SH-SY5Y (cell line): ENCODE measurements at regions not wholly inside any gene's neighbourhood (a gene's known extent, or its start where the extent isn't known, plus 50 kb on each side); places are given as distances from the start of the nearest gene placed in this dataset.

Experiments used
- GATA2 ChIP-seq: IDR thresholded peaks from 2 replicates; pipeline ENCODE4 v1.6.1; 2011; ENCODE audit warnings: mild to moderate bottlenecking, low read depth, low read length
- GATA3 ChIP-seq: IDR thresholded peaks from 2 replicates; pipeline ENCODE4 v1.6.1; 2011; ENCODE audit warnings: low read depth, mild to moderate bottlenecking, low read length, moderate library complexity

GRCh38 chr9:100774326-100774725, 196.4 kb downstream of the CAVIN4 start:
- TF ChIP-seq GATA3: no peak
- TF ChIP-seq GATA2: no peak
